Renal pelvis (tissue), 1 donor: ENCODE measurements at regions not wholly inside any gene's neighbourhood (a gene's known extent, or its start where the extent isn't known, plus 50 kb on each side); places are given as distances from the start of the nearest gene placed in this dataset.
"Not testable (repeated sequence)": the region's sequence is repeated elsewhere in the genome, so short reads cannot be mapped to it uniquely, and the experiment has no call there.

ENCODE experiments used
- DNase-seq: peaks from one replicate; pipeline ENCODE4 v3.0.0-alpha.2; 2013

DNA sequence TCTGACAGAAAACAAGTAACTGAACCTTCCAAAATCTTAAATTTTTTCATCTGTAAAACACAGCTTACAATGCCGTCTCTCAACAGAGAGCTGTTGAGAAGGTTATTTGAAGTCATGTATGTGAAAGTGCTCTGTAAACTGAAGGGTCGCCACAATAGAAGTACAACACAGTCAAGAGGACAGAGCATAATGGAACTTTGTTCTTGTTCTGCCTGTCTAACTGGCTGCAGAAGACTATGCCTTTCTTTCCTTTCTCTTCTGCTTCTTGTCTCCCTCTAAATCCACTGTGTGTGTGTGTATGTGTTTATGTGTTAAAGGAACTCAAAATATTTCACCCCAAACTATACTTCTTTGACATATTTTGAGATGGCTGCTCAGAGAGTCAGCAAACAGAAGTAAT lies 365.8 kb upstream of the RND3 start:
- DNase-seq, result no peak

DNA sequence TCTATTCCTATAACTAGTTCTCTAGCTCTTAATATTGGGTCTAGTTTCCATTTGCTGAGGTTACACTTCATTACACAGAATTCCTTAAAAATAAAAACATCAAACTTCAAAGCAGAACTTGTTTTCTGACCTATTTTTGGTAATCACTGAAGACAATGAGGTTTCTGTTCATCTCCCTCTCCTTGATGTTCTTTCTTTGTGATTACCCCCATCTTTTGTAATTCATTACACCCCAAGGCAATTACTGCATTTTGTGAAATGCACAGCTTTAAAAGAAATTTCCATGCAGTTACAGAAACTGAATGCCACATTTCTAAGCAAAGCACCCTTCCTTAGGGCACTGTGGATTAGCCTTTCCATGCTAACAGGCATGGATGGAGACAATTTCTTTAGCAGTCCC lies 363.2 kb upstream of the RND3 start:
- DNase-seq, result no peak

DNA sequence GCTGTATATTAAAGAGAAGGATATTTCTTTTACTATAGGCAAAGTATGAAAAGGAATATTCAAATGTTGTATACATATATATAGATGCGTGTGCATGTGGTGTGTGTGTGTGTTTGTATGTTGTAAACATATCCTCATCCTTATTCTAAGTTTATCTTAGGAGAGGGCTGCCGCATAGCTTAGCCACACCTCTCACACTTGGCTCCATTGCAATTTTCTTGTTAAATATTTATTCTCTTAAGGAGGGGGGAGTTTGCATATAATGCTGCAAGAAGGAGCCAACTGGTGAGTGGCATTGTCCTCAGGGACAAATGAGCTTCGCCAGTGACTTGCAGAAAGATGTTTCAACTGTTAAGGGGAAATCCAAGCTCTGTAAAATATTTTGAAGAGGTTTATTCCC lies 360.1 kb upstream of the RND3 start:
- no peak for DNase-seq

DNA sequence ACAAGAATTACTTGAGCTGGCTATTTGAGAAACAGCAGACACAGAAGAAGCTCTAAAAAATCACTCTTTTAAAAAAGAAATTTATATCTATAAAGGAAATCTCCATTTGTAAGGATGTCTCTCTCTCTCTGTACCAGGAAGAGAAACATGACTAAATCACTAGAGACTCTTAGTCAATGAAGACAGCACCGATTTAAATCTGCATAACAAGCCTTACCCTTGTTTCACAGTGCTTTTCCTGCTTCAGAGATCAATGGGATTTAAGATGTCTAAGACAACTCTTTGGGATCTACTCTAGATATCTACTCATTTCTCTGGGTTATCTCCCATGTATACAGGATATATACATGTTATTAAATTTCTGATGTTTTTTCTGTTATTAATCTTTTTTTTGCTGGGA lies 359.2 kb upstream of the RND3 start:
- no peak for DNase-seq

DNA sequence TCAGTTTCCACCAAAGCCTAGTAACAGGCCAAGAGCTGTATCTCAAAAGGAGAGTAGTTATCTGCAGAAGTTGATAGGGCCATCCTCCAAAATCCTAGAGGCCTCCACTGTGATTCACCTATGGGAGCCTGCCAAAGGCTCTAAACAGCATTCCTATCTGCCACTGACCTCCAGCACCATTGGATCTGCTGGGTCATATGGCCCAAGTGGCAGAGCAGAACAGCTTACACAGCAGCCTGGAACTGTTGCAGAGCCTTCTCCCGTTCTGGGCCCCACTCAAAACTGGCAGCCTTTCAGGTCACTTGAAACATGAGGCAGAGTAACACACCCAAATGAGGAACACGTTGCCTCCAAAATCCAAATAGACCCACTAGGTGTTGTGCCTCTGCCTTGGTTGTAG lies 345.2 kb upstream of the RND3 start:
- DNase-seq, result no peak

DNA sequence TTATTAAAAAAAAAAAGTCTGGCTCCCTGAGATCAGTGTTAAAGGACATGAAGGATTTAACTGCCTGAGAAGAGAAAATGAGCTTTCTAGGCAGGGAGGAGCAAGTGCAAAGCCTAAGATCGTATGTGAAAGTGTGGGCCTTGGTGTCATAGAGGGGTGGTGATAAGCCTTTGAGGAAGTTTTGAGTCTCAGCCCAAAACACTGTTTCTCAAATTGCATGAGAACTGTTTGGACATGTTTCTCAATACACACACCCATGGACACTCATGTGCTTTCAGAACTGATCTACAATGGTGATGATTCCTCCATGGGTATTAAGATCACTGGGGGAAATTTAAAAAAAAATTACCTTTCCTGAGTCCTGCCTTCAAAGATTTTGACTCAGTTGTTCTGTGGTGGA lies 336.7 kb upstream of the RND3 start:
- no peak for DNase-seq

DNA sequence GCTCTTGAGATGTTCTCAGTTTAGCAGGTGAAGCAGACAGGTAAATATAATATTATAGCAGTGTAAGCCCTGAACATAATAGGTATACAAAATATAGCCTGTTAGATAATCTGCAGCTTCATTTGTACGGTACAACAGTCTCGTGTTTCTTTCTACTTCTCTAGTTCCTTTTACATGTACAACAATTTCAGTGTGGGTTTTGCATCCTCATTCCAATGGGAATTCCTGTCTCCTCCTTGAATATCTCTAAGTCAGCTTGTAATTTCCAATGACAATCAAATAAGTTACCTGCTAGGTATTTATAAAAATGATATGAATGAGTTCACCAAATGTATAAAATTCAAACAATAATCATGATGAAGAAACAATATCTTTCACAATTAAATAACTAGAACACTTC lies 330.0 kb upstream of the RND3 start:
- no peak for DNase-seq

DNA sequence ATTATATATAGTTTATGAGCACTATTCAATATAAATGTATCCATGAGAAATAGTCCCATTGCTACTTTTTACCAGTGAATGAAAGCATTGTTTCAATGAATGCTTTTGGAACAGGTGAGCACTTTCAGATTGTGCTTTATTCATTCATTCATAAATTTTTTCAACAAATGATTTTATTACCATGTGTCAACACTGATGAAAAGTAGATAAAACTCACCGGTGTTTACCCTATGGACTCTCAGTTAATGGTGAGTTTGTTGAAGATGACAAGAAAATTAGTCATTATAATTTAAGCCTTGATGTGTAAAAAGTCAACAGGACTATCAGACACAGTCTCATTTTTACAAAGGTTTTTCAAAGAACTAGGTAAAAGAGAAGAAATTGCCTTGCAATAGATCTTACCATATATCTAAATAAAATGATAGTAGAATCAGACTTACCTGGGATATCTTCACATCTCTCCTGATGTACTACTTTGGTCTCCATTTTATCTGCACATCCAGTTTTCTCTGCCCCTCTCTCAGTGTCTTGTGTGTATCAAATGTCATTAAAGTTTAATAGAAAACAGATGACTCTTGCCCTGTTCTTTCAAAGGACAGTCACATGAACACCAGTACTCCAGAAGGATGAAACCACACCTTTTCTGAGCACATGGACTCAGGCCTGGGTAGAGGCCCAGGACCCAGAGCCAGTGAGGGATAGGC lies 325.3 kb upstream of the RND3 start:
- no peak for DNase-seq

DNA sequence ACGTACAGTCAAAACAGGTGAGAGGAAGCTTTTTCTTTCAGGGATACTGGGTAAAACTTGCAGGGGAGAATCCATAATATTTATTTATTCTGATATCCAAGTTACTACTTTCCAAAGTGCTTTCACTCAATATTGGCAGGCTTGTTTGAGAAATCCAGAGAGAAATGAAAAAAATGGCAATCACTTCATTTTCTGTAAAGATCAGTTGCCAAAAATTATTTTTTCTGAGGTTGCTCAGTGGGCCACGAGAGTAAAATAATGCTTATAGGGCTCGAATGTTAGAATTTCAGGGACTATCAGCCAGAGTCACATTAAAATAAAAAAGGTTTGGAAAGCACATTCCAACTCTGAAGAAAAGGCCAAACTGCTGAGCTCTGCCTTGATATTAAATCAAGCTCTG lies 324.6 kb upstream of the RND3 start:
- DNase-seq, result no peak

DNA sequence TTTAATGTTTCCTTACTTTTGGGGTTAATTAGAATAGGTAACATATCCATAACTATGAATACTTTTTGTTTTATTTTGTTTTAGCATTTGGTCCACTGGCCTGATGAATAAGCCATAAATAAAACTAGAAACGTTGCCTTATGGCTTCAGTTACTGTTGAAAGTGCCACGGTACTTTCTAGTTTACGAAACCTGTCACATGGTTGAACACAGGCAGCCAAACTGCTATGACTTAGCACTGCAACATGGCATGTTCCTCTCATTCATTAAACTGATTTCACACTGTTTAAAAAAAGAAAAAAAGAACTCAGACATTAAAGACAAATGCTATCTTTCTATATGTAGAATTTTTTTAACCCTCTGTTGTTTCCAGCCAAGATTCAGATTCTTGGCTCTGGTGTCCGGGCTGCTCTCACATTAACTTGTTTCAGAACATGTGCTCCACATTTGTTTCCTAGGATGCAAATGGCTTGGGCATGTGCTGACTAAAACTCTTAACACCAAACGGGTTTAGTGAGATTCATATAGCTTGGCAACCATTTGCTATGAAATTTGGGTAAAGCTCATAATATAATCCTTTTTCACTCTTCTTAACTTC lies 323.9 kb upstream of the RND3 start:
- DNase-seq, result no peak

DNA sequence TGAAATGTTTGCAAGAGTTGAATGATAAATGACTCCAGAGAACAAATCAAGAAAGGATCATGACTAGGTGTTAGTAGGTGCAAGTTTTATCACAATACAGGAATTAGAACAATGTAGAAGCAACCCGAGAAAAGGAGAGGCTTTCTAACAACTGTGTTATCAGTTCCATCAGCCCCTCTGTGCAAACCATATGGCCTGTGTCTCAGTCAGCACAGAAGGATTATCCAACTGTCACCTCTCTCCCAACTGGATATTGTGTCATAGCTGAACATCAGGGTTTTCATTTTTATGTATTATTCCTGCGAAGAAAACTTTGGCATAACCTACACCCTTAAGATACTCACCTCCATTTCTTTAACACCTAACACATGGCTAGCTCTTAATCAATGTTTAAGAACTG lies 321.6 kb upstream of the RND3 start:
- no peak for DNase-seq

DNA sequence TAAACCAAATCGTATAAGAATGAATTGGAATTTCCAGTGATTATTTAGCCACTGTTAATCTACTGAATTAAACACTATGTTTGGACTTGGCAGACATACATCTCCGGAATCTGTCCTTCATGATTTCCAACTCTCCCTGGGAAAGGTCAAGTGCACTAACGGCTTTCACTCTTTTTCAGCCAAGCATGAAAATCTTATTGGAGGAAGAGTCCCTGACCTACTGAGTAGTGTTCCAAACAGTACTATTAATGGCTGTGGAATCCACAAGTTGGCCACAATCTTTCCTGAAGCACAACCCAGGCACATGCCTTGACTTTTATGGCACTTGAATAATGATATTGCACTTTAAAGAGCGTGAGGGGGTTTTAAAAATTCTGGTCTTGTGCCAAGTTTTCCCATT lies 318.9 kb upstream of the RND3 start:
- peak; percentile 22 for DNase-seq

DNA sequence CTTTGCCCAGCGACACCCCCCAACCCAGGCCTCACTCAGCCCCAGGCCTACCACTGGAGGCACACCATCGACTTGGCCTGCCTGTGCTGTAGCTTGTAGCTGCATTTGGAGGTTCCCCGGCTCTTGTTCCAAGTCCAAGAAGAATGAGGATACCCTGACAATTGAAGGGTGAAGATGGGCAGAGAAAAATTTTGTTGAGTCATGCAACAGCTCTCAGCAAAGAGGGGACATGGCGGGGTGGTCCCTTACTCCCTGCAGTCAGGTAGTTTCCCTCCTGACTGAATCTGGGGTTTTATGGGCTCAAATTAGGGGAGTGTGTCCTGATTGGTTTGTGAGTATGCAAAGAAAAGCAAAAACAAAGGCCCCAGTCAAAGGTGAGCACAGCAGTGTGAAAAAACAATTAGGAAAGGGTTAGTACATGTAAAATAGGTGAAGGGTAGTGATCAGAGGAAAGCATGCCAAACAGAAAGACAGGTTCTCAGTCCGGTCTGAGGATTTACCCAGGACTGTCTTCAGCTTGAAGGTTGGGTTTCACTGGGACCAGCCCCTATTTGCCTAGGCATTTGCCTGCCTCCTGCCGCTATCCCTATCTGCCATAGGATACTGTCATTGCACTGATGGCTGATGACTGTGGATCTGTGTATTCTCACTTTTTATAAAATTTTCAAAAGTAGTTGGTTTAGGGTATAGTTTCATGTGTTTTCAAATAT lies 316.4 kb upstream of the RND3 start:
- DNase-seq, result no peak

DNA sequence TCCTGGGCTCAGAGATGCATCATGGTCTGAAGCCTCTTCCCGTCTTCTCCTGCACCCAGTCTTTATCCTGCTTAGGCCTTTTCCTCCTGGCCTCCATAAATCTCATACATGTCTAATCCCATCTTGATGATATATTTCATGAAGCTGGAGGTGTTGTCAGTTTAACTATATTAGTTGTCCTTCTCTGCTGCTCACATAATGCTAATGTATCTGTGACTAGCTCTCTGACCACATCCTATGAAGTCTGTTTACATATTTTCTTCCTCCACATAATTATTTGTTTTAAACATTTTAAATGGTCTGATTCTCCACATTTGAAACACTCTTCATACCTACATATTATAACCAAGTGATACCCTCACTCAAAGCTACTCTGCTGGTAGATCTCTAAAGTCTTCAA lies 315.2 kb upstream of the RND3 start:
- no peak for DNase-seq

DNA sequence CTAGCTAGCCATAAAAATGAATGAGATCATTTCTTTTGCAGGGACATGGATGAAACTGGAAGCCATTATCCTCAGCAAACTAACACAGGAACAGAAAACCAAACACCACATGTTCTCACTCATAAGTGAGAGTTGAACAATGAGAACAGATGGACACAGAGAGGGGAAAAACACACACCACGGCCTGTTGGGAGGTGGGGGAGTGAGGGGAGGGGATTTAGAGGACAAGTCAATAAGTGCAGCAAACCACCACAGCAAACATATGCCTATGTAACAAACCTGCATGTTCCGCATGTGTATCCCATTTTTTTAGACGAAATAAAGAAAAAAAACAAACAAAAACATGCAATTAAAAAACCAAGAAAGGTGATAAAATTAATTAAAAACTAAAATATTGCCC lies 308.8 kb upstream of the RND3 start:
- DNase-seq, result not testable (repeated sequence)

DNA sequence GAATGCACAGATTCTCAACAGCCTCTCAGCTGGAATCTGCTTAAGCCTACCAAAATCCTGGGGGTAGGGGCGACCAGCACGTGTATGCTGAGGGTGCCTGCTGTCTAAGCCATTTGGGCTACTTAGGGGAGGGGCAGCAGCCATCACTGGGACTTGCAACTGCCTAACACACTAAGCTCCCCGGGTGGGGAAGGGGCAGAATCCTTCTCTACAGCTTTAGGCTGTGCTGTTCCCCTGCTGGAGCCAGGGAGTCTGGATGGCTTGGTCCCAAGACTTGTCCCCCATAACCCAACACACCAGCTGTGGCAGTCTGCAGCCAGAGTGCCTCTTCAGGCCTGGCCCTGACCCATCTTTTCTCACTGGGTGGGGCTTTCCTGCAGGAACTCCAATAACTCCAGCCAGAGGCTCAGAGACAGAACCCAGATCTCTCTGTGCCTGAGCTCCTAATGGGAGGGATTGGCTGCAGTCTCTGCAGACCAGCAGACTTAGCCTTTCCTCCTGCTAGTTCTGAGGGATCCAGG lies 305.4 kb upstream of the RND3 start:
- DNase-seq, result no peak

DNA sequence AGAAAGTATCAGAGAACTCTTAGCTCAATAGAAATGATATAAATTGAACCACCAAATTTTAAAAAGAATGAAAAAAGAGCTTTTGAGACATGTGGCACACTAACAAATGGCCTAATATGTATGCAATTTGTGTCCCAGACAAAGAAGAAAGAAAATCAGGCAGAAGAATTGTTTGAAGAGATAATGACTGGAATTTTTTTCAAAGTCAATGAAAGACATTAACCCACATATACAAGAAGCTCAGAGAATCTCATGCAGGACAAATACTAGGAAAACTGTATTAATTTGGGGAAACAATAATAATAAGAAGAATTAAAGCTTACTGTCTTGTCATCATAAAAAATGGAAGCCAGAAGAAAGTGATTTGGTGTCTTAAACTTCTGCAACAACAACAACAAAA lies 304.1 kb upstream of the RND3 start:
- DNase-seq, result no peak

DNA sequence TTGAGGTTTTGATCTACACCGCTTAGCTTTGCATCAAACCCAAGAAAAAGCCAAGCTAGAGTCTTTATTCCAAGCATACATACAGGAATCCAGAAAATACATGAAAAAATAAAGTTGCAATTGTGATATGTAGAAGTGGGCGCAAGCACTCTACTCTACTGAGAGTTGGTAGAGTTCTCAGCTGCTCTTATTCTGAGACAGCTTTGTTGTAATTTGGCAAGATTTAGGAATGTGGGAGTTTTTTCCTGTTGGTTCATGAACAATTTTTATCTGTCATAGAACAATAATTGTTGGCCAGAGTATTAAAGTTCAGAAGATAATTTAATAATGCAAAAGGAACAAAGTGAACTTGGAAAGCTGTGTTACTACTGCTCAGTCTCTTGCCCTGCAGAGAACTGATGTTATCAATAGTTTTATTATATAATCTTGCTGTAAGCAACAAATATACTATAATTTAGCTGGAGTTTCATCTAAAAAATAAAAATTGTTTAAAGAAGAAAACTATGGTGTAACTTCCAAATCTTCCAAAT lies 302.0 kb upstream of the RND3 start:
- no peak for DNase-seq

DNA sequence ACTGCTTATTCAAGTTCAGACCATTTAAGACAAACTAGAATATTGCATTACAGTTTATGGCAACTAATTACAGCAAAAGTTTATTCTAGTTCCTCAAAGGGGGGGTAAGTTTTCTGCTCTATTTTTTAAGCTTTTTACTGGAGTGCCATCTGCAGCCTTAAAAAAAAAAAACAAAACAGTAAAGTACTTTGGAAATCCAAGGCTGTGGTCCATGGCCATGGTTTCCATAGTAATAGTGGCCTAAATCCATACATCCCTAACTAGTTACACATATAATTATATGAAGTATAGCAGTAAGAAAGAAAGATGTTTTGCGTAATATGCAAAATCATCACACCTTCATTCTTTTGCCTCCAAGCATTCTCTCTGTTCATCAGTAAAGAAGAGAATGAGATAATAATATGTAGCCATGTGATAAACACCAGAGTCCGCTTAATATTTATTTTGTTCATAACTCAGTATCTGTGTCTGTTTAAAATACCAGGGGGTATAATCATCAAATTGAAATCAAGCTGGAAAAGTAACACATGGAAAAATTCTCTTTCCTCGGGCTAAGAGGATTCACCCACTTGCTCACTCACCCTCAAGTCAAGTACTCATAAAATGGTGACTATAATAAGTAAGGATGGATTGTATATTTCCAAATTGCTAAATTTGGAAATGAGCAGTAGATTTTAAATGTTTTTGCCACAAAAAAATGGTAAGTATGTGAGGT lies 301.1 kb upstream of the RND3 start:
- DNase-seq, result no peak

DNA sequence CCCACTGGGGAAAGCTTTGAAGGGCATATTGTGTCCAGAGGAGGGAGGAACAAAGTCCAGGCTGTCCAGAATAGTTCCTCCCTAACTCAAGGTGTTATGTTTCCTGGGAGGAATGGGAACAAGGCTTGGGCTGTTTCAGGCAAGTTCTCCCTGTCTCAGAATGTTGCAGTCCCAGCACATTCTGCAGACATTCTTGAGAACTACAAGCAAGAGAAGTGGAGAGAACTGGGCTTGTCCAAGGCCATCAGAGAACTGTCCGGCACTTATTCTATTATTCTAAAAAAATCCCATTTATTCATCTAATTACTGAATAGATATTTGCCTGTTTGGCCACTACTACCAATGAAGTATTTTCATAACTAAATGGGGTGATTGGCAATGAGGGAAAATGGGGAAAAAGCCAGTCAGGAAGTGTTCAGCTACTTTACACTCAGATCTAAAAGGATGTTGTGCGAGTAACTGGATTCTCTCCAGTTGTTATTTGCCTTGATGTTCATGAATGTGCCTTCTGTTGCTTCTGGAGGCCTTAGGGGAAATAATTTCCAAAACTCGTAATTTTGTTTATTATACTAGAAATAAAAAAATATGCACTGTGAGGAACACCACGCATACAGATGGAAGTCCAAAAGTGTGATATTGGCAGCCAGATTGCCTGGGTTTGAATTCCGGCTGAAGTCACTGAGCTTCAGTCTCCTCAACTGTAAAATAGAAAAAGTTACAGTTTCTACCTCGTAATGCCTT lies 300.1 kb upstream of the RND3 start:
- DNase-seq, result no peak

DNA sequence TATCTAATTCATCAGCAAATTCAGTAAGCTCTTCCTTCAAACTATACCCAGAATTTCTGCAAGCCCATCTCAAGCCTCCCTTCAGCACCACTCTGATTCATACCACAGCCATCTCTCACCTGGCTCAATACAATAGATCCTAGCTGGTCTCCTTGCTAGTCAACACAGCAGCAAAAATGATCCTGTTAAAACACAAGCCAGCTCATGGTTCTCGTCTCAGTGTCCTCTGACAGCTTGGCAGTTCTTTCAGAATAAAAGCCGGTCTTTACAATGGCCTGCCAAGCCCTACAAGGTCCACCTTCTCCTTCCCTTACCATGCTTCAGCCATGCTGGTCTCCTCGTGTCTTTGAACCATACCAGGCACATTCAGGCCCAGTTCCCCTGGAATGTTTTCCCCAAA lies 296.9 kb upstream of the RND3 start:
- no peak for DNase-seq

DNA sequence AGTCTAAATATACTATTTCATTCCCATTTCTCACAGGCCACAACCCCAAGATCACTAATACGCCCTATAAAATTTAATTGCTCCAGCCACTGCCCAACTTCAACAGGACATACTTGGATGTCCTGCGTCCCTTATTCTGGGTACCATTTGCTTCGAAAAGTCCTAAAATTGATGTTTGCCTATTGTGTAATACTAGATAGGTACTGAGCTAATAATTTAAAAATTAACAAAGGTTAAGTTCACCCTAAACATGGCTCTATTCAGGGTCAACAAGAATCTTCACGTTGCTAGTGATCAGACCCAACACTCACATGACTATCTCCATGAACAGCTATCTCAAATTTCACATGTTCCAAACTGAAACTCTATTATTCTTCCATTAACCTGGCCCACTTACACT lies 296.4 kb upstream of the RND3 start:
- DNase-seq, result no peak
